ENCODE measurements at regions not wholly inside any gene's neighbourhood (a gene's known extent, or its start where the extent isn't known, plus 50 kb on each side); places are given as distances from the start of the nearest gene placed in this dataset.

DNA sequence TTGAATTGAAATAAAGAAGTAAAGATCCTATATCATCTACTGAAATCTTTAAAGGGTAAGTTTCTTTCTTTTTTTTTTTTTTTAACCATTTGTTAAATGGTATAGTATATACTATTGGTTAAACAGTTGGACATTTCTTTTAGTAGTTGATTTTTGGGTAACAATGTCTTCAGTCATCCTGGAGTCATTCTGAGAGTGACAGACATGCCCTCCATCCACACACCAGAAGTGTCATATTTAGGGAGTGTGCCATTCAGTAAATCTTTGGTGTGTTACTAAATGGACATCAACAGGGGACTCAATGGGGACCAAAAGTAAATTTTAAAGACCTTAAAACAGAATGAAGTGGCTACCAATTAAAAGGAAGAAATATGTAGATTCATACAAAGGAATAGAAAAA, 50.8 kb upstream of the SLC39A10 start:
- DNase-seq (ENCODE audit: low read depth): no peak
- H3K4me3 ChIP-seq (ENCODE audit: low read depth, low read length): no peak overlapping the region

DNA sequence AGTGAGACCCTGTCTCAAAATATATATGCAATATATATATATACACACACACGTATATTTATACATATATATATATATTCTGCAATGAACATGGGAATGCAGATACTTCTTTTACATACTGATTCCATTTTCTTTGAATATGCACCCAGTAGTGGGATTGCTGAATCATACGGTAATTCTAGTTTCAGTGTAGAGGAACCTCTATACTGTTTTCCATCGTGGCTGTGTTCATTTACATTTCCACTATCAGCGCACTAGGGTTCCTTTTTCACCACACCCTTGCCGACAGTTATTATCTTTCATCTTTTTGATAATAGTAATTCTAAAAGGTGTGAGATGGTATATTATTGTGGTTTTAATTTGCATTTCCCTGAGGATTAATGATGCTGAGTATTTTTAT, 52.3 kb upstream of the SLC39A10 start:
- no peak overlapping the region for H3K4me3 ChIP-seq (ENCODE audit: low read depth, low read length)
- DNase-seq (ENCODE audit: low read depth): no peak

DNA sequence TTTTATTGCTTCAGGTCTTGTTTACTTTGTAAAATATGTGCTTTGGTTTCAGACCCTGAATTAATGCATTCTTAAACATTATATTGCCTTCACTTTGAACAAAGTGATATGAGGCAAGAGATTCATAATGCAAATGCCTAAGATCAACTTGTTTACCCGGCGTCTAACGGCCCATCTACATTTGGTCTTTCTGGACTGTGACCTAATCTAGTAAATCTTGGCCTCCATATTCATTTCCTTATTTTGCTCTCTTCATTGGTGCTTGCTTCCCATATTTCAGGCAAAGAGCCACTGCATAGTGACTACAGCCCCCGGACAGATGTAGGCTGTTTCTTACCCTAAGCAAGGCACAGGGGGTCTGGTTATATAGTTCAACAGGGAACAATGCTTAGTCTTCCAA, 53.0 kb upstream of the SLC39A10 start:
- DNase-seq (ENCODE audit: low read depth): no peak
- no peak overlapping the region for H3K4me3 ChIP-seq (ENCODE audit: low read depth, low read length)

DNA sequence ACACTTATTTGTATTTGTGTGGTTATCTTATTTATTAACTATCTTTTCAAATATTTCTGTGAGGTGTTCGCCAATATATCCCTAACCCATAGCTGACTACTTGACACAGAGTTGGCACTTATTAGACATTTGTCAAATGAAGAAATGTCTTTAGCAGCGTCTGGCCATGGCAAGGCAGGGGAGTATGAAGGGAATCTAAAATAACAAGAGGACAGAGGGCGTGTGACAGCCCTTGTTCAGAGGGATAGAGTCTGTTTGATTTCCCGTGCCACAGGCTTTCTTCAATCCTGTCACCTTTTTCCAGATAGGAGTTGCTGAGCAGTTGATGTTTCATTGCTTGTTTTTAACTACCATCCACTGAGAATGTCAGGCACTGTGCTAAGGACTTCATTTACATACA, 53.6 kb upstream of the SLC39A10 start:
- no peak for DNase-seq (ENCODE audit: low read depth)
- H3K4me3 ChIP-seq (ENCODE audit: low read depth, low read length): no peak overlapping the region

DNA sequence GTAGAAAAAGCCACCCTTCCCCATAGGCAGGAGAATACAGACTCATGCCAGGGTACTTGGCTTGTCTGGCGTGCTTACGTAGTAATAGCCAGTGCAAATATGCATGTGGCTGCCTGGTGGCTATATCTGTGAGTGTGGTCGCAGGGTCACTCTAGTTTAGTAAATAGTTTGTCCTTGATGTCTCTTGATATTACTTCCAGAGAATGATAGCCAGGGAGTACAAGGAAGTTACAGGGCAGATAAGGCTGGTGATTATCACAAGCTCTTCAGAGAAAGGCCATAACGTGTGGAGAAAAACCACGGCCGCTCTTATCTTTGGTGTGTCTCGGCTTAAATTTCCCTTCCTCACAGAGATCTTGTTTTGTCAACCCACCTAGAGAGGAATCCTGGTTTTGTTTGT, 54.3 kb upstream of the SLC39A10 start:
- no peak for DNase-seq (ENCODE audit: low read depth)
- H3K4me3 ChIP-seq (ENCODE audit: low read depth, low read length): no peak overlapping the region

DNA sequence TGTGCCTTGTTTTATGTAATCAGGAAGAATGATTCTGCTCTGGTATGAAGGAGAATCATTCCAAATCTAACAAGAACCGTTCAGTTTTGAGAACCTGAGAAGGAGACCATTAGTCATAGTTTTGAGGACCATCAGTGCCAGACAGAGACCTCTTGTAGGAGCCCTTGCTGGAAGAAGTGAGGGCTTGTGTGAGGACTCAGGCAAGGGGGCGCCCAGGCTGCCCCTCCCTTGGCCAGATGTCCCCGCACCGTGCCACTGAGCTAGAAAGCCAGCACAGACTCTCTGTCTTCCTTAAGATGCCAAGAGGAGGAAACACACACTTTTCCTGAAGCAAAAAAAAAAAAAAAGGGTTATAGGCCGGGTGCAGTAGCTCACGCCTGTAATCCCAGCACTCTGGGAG, 55.7 kb upstream of the SLC39A10 start:
- H3K4me3 ChIP-seq (ENCODE audit: low read depth, low read length): no peak overlapping the region
- no peak for DNase-seq (ENCODE audit: low read depth)

DNA sequence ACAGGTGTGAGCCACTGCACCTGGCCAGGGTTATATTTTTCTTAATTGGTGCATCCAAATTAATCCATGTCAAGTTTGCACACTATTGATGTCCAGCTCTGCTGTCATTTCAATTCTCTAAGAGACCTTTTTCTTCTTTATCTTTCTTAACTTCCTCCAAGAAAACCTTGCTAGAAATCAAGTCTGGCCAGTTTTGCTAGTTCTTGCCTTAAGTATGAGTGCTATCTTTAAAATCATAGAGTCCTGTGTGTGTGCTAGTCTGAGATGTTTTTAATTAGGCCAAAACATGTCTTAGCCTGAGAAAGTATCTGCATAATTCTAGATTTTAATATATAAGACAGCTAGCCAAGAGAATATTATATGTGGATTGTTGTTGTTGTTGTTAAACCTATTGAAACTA, 56.2 kb upstream of the SLC39A10 start:
- DNase-seq (ENCODE audit: low read depth): no peak
- H3K4me3 ChIP-seq (ENCODE audit: low read depth, low read length): no peak overlapping the region

DNA sequence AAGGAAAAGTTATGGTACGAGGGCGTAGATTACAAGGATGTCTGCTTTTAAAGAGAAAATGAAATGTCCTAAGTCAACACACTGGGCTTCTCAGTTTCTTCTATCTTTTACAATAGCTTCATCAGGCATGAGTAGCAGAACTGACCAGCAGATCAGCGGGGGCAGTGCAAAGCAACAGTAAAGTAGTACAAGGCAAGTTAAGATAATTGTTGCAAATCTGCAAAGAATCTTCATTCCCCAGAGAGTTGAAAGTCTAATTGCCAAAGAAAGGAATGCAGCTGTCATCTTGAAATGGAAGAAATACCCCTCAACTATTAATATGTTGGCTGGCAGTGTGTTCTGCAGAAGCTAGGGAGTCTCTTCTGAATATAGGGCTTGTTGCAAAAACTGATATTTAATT, 60.2 kb upstream of the SLC39A10 start:
- no peak for DNase-seq (ENCODE audit: low read depth)
- no peak overlapping the region for H3K4me3 ChIP-seq (ENCODE audit: low read depth, low read length)

DNA sequence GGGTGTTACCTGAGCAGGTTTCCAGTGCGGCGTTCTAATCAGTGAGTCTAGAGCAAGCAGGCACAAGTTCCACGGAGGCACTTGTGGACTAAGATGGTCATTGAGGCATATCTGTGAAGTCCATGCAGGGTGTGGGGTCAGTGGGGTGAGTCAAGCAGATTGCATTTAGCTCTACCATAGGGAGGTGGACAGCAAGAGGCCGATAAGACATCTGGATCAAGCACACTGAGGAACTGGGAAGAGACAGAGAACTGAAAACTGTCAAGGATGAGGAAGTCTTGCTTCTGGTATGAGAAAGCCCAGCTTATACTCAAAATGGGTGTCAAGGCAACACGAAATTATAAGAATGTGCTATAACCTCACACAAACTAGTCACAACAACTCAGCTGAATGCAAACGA, 61.2 kb upstream of the SLC39A10 start:
- DNase-seq (ENCODE audit: low read depth): no peak
- H3K4me3 ChIP-seq (ENCODE audit: low read depth, low read length): no peak overlapping the region

DNA sequence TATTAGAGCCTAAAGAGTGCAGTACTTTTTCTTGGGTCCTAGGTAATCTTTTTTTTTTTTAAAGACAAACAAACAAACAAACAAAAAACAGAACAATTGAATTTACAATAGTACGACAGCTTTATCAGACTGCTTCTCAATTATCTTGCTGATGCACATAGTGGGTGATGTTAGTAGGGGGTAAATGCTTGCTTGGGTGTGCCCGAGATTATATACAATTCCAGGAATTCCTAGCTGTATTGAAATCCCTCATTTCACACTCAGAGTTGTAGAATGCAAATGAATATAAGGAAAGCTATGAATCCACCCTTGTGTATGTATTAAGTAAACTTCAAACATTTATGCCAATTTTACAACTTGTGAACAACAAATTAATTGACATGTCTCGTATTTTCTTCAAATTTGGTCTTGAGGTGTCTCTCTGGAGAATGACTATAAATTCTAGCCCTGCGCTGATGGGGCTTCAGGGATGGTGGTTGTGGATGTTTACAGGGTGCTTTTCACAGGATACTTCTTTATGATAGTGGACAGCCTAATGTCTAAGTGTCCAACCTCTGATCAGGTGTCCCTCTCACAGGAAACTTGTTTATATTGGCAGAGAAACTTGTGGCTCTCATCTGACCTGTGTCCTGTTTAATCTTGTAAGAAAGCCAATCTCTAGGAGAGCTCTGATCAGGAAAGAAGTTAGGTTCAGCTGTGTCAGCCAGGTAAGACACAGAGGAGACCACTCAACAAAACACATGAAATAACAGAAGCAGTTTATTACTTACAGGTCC, 61.9 kb upstream of the SLC39A10 start:
- no peak for DNase-seq (ENCODE audit: low read depth)
- no peak overlapping the region for H3K4me3 ChIP-seq (ENCODE audit: low read depth, low read length)

DNA sequence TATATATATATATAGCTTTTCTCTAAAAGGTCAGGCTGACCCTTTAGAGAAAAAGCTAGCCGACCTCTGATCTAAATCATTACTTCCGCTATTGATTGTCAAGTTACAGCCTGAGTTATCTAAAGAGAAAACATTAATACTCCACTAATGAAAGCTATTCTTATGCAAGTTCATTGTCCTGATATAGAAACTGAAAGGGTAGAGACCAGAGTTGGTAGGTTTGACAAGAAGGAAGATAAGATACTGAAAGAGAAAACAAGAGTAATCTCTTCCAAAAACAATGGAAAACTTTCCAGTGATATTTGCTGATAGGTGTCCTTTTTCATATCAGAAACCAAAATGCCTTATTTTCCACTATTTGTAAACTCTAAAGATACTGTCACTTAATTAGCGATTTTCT, 62.8 kb upstream of the SLC39A10 start:
- no peak for DNase-seq (ENCODE audit: low read depth)
- H3K4me3 ChIP-seq (ENCODE audit: low read depth, low read length): no peak overlapping the region

DNA sequence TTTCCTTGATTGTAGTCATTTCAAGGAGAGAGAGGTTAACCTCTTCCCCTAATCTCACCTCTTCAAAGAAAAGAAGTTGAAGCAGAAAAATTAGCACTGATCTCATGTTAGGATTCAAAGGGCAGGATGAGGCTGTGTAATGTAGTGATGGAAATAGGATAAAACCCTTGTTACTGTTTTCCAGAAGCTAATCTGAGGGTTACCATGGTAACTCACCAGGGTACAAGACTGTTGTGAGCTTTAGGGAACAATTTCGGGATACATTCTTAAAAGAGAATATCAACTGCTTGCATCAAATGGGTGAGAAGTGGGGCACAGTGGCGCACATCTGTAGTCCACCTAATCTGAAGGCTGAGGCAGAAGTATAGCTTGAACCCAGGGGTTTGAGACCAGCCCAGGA, 64.9 kb upstream of the SLC39A10 start:
- DNase-seq (ENCODE audit: low read depth): no peak
- no peak overlapping the region for H3K4me3 ChIP-seq (ENCODE audit: low read depth, low read length)

DNA sequence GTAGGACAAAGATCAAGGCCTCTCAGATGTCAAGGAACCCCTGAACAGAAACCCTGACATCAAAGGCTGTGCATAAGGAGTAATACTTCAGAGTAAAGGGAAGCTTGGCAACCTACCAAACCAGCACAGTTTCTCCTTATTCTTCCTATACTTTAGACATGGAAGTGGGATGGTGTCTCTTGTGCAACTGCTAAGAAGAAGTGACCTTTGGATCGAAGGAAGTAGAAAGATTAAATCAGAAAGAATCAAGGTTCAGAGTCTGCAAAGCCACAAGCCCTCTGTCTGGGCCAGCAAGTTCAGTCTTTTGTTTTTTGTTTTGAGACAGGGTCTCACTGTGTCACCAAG, 66.2 kb upstream of the SLC39A10 start:
- no peak overlapping the region for H3K4me3 ChIP-seq (ENCODE audit: low read depth, low read length)
- DNase-seq (ENCODE audit: low read depth): no peak

DNA sequence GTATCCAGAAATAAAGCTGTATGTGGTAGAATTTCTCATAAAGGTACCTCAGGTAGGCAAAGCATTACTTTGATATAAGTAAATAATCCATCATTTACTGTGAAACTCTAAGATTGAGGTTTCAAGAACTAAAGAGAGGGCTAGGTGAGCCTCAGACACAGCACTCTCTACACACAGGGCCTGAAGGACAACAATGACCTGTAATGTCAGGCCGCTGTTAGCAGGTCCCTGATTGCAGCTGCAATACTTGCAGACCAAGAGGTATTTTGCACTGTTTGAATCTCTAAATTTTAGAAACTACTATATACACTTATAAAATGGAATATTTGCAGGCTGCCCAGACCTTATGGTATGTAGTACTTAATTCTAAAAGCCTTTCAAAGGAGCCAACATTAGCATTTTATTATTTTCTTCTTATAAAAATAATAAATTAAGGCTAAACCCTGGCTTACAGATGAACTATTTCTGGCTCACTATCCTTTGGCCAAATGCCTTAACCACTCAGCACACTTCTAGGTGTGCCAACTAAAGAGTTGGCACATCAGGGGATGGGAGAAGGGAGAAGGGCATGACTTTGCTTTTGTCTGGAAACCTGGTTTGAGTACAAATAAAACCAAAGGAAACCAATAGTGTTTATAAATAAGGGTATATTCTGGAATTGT, 66.7 kb upstream of the SLC39A10 start:
- no peak for DNase-seq (ENCODE audit: low read depth)
- no peak overlapping the region for H3K4me3 ChIP-seq (ENCODE audit: low read depth, low read length)

DNA sequence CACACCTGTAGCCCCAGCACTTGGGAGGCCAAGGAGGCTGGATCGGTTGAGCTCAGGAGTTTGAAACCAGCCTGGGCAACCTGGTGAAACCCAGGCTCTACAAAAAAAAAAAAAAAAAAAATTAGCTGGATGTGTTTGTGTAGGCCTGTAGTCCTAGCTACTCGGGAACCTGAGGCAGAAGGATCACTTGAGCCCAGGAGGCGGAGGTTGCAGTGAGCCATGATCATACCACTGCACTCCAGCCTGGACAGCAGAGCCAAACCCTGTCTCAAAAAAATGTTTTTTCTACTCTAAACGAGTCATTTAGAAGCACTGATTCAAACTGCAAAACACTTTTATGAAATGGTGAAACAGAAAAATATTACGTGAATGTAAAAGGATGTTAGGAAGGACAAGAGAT, 69.1 kb upstream of the SLC39A10 start:
- no peak overlapping the region for H3K4me3 ChIP-seq (ENCODE audit: low read depth, low read length)
- DNase-seq (ENCODE audit: low read depth): no peak

DNA sequence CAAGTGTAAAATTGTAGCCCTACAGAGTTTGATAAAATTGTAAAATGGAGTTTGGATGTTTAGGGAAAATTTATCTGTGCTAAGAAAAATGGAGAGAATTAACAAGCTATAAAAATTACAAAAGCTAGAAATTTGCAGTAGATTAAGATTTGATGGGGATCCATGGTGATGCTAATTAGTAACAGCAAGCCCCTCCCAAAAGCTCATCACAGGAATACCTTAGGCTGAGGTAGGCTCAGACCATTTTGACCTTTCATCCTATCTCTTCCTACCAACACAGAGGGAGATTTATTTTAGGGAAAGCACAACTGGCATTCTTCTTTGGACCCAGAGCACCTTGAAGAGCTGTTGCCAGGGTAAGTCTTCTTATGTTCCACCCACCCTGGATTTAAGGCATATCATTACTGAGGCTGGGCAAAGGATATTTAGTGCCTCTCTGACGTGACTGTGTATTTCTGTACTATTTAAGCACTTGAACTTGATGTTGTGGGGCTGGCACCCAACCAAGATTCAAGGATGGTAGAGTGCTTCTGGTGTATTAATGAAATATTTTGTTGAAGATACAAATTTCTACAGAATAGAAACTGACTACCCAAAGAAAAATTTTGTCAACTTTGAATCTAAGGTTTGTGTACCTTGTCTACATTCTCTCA, 70.8 kb upstream of the SLC39A10 start:
- no peak for DNase-seq (ENCODE audit: low read depth)
- H3K4me3 ChIP-seq (ENCODE audit: low read depth, low read length): no peak overlapping the region

DNA sequence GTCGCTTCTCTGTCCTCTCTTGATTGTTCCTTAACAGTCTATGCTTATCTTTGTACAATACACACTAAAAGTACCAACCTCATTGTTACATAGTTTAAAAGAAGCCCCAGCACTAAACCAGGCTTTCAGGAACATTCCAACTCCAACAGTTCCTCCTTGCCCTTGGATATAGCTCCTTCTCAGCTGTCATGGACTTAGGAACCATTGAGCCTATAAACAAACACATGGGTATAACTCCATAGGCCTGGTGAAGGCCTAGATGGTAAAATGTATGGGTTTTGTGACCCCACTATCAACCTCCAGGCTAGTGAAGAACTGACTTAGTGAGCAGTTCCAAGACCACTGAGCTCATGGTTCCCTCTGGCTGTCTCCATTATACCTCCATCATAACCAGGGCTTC, 74.8 kb upstream of the SLC39A10 start:
- no peak overlapping the region for H3K4me3 ChIP-seq (ENCODE audit: low read depth, low read length)
- DNase-seq (ENCODE audit: low read depth): no peak

DNA sequence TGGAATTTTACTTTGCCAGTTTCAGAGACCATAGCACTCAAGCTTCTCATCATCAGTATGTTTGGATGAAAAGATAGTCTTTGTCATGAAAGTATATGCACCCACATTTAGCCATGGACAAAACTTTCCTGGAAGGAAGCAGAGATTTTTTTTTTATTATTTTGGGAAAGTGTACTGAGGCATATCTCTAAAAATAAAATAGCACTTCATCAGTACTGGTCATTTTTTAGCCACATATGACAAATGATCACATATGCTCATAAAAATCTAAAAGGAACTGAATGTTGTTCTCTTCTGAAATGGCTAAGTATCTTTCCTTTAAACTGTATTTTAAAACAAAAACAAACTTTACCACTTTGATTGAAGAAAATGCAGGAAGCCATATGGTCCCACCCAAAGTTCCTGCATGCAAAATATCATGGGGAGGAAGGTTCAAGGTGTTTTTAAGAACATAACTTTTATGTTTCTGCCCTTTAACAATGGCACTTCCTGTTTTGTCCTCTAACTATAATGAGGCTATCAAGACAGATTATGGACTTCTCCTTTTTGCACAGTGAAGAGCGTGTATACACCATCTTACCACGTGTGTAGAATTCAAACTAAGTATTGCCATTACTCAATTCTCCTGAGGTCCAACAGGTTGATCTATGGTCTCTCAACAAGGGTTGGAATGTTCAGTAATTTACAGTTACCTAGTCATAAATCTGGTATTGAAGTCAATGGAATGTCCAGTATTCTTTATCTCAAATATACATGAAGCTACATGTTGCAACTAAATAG, 77.1 kb upstream of the SLC39A10 start:
- DNase-seq (ENCODE audit: low read depth): no peak
- H3K4me3 ChIP-seq (ENCODE audit: low read depth, low read length): no peak overlapping the region

DNA sequence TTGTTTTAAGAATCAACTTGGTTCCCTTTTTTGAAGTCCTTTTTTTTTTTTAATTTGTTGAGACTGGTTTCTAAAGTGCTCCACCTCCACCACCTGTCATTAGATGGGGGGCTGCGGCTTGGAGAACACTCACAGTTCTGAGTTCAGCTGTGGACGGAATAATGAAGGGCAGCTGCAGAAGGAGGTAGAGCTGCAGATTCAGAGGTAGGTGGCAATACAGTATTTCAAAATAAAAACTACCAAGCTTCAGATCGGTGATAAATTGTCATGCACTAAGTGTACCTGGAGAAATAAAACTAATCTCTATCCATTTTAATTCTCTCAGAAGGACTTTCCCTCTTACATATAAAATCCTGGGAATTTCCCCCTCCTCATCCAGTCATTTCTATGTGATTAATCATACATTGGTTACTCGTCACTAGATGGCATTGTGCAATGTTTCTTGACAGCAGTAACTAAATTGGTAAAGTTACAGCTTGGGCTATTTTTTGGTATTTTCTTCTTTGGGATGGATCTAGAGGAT, 81.1 kb upstream of the SLC39A10 start:
- H3K4me3 ChIP-seq (ENCODE audit: low read depth, low read length): no peak overlapping the region
- DNase-seq (ENCODE audit: low read depth): peak; percentile 73

DNA sequence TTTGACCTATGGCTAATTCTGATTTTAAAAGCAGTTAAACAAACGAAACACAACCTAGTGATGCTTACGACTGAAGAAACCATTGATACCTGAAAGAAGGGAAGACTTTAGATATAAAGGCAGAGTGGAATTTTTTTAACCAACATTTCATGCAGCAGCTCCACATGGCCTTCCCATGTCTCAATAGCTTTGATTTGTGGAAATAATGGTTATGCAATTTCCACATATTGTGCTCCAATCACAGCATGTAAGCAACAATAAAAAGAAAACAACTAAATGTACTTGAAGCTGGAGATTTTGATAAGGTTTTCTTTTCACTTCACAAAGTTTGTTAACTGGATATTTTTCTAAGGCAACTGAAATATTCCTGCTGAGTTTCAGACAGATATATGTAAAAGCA, 82.0 kb upstream of the SLC39A10 start:
- no peak overlapping the region for H3K4me3 ChIP-seq (ENCODE audit: low read depth, low read length)
- no peak for DNase-seq (ENCODE audit: low read depth)

All from skeletal muscle cell (primary cell).